Lower lobe of right lung (tissue), 2 donors: ENCODE measurements at regions not wholly inside any gene's neighbourhood (a gene's known extent, or its start where the extent isn't known, plus 50 kb on each side); places are given as distances from the start of the nearest gene placed in this dataset.

Experiments
- ATAC-seq, 2 donors: fragments of 200-7000 bp; cut with Tn5 transposase; one replicate each; pipeline ENCODE4 v1.9.1; 2020 to 2022; ENCODE audit warnings: mild to moderate bottlenecking in 2 of 2, moderate library complexity in 2 of 2
- DNase-seq: peaks from one replicate; pipeline ENCODE4 v3.0.0-alpha.2; 2020
- H3K27ac ChIP-seq: fragments of 200-600 bp; one replicate; pipeline ENCODE4 v1.8.0; 2022
- H3K27me3 ChIP-seq: fragments of 200-600 bp; one replicate; pipeline ENCODE4 v1.8.0; 2022; ENCODE audit warnings: low read depth
- H3K36me3 ChIP-seq: fragments of 200-600 bp; one replicate; pipeline ENCODE4 v1.8.0; 2022; ENCODE audit warnings: mild to moderate bottlenecking
- H3K4me1 ChIP-seq: fragments of 200-600 bp; one replicate; pipeline ENCODE4 v1.8.0; 2022
- H3K4me3 ChIP-seq: fragments of 200-600 bp; one replicate; pipeline ENCODE4 v1.8.0; 2022; ENCODE audit warnings: mild to moderate bottlenecking
- H3K9me3 ChIP-seq: fragments of 200-600 bp; one replicate; pipeline ENCODE4 v1.8.0; 2022
- intact Hi-C: fragments of 100-400 bp; cut with DNase I; formaldehyde crosslinking; loops from one replicate; pipeline ENCODE4 v1.11.0; 2022
- TF ChIP-seq, protein P1 (sequence below): fragments of 200-600 bp; IDR thresholded peaks from one replicate; pipeline ENCODE4 v1.8.0; 2022; ENCODE audit warnings: antibody characterized with exemption, mild to moderate bottlenecking
- donor health status: DM: no; HTN: yes; CAD: no; lungs with severe emphysema.

DNA sequence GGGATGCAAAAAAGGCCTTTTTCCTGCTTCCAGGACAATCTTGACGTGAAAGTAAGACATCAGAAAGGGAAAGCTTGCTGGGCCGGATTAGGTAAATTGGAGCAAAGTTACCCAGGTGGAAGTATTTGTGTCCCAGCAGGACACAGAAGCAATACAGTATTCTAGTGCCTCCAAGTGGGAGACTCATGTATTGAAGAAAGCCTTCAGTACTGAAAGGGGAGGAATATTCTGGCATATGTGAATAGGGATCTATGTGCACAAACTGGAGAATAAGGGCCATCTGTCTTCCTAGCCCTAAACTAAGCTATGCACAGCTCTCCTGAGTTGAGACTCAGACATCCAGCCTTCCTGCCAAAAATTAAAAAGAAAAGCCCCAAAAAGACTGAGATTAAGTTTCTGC is 327.3 kb upstream of the CDH8 start:
- H3K27me3 ChIP-seq: no peaks in the 10 kb centered on the region
- H3K4me3 ChIP-seq: no peak overlapping the region
- no peak overlapping the region for H3K27ac ChIP-seq
- no peaks in the 10 kb centered on the region for H3K36me3 ChIP-seq
- no peaks in the 10 kb centered on the region for H3K9me3 ChIP-seq
- intact Hi-C loops: no loop called here
- H3K4me1 ChIP-seq: no peaks in the 10 kb centered on the region
- no peak for ATAC-seq
- no peak for DNase-seq
- TF ChIP-seq, protein P1, sequence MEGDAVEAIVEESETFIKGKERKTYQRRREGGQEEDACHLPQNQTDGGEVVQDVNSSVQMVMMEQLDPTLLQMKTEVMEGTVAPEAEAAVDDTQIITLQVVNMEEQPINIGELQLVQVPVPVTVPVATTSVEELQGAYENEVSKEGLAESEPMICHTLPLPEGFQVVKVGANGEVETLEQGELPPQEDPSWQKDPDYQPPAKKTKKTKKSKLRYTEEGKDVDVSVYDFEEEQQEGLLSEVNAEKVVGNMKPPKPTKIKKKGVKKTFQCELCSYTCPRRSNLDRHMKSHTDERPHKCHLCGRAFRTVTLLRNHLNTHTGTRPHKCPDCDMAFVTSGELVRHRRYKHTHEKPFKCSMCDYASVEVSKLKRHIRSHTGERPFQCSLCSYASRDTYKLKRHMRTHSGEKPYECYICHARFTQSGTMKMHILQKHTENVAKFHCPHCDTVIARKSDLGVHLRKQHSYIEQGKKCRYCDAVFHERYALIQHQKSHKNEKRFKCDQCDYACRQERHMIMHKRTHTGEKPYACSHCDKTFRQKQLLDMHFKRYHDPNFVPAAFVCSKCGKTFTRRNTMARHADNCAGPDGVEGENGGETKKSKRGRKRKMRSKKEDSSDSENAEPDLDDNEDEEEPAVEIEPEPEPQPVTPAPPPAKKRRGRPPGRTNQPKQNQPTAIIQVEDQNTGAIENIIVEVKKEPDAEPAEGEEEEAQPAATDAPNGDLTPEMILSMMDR: no peak

- Histone ChIP-seq H3K4me1 (no peaks in the 10 kb centered on the region), H3K27me3 (no peaks in the 10 kb centered on the region), H3K36me3 (no peaks in the 10 kb centered on the region), H3K27ac (no peak overlapping the region), H3K9me3 (no peaks in the 10 kb centered on the region), H3K4me3 (no peak overlapping the region)
- TF ChIP-seq, protein P1: no peak
- intact Hi-C loops: no loop called here
- DNase-seq: no peak
- ATAC-seq: no peak
These were observed 317.1 kb upstream of the CDH8 start for GRCh38 chr16:62353355-62353754.

DNA sequence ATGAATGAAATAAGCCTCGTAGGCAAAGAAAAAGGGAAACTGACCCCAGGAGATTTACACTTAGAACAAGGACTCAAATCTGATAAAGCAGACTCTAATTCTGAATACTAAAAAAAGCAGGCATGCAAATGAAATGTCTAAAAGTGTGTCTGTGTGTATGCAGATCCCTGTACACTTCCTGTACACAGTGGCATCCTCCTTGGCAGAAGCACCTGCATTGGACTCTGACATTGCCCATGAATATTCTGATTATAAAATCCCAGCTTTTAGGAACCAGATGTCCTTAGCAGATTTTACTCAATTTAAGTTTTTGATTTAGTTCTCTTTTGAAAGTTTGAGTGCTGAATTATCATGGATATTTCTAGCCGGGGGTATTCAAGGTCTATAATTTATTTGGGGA is 306.0 kb upstream of the CDH8 start:
- no peaks in the 10 kb centered on the region for H3K4me1 ChIP-seq
- H3K4me3 ChIP-seq: no peak overlapping the region
- DNase-seq (no peak), ATAC-seq (no peak)
- no peaks in the 10 kb centered on the region for H3K36me3 ChIP-seq
- H3K27me3 ChIP-seq: no peaks in the 10 kb centered on the region
- H3K27ac ChIP-seq: no peak overlapping the region
- H3K9me3 ChIP-seq: no peaks in the 10 kb centered on the region
- TF ChIP-seq, protein P1: no peak
- intact Hi-C loops: no loop called here

DNA sequence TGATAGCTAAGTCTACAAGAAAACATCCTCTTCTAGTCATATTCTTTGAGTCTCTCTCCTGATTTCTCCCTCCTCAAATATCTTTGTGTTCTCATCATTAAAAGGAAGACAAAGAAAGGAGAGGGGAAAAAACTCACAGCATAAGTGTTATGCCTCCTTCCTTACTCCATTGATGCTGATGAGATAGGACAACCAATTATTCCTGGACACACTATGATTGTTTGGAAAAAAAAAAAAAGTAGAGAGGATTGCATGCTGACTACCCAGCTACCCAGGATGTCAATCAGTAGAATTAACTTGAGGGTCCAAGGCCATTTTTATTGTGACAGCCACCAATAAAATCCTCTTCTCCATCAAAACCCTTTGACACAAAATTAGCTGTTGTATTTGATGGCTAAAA is 299.1 kb upstream of the CDH8 start:
- H3K36me3 ChIP-seq: no peaks in the 10 kb centered on the region

GRCh38 chr16:62321606-62322005 is 285.4 kb upstream of the CDH8 start:
- TF ChIP-seq, protein P1: no peak
- H3K27me3 ChIP-seq: no peaks in the 10 kb centered on the region
- no peaks in the 10 kb centered on the region for H3K36me3 ChIP-seq
- no peaks in the 10 kb centered on the region for H3K4me1 ChIP-seq
- no peak overlapping the region for H3K27ac ChIP-seq
- no peak overlapping the region for H3K4me3 ChIP-seq
- H3K9me3 ChIP-seq: no peaks in the 10 kb centered on the region
- intact Hi-C loops: no loop called here
- ATAC-seq (no peak), DNase-seq (no peak)

More for the DNA sequence above, 299.1 kb upstream of the CDH8 start:
- no peaks in the 10 kb centered on the region for H3K4me1 ChIP-seq
- no peaks in the 10 kb centered on the region for H3K27me3 ChIP-seq
- TF ChIP-seq, protein P1: no peak
- no peak for ATAC-seq
- no peak overlapping the region for H3K4me3 ChIP-seq
- no peak for DNase-seq
- H3K27ac ChIP-seq: no peak overlapping the region
- intact Hi-C loops: no loop called here
- no peaks in the 10 kb centered on the region for H3K9me3 ChIP-seq

DNA sequence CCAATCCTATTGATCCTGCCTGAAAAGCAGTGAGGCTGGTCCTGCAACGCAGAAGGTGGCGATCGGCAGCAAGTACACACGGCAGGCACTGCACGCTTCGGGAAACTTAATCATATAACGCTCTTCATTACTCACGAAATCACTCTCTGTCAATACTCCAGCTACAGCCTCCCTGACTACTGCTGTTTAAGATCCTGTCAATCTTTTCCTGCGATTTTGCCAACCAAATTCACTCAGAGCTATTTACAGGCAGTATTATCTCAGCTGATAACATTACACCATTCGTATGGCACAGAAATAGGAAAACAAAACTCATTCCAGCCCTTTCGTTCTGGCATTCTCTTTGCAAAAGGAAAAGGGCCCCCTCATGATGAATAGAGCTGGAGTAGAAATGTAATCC is 262.4 kb upstream of the CDH8 start:
- intact Hi-C loops: no loop called here
- TF ChIP-seq, protein P1: no peak
- DNase-seq (no peak), ATAC-seq (no peak)
- no peak overlapping the region for H3K4me3 ChIP-seq
- no peaks in the 10 kb centered on the region for H3K4me1 ChIP-seq
- H3K27me3 ChIP-seq: no peaks in the 10 kb centered on the region
- no peak overlapping the region for H3K27ac ChIP-seq
- H3K9me3 ChIP-seq: no peaks in the 10 kb centered on the region
- H3K36me3 ChIP-seq: no peaks in the 10 kb centered on the region
